NCI-H146 (cell line): ENCODE measurements at regions not wholly inside any gene's neighbourhood (a gene's known extent, or its start where the extent isn't known, plus 50 kb on each side); places are given as distances from the start of the nearest gene placed in this dataset.
"Not testable (repeated sequence)": the region's sequence is repeated elsewhere in the genome, so short reads cannot be mapped to it uniquely, and the experiment has no call there.

Experiments used
- DNase-seq: peaks from one replicate; lab custom pipeline; 2025; lab: John Stamatoyannopoulos, UW

- no peak for DNase-seq
Measured at GRCh38 chr3:151553888-151554287, 93.0 kb upstream of the IGSF10 start.

- no peak for DNase-seq
Measured at GRCh38 chr3:151552589-151552988, 91.7 kb upstream of the IGSF10 start.

- no peak for DNase-seq
Measured at GRCh38 chr3:151550642-151551041, 89.8 kb upstream of the IGSF10 start.

GRCh38 chr3:151550025-151550618 is 89.3 kb upstream of the IGSF10 start:
- DNase-seq = no peak

GRCh38 chr3:151548195-151548594 is 87.3 kb upstream of the IGSF10 start:
- DNase-seq = peak; percentile 33

GRCh38 chr3:151544164-151544548 is 83.3 kb upstream of the IGSF10 start:
- peak; percentile 44 for DNase-seq

- DNase-seq = no peak
Measured at GRCh38 chr3:151541178-151541577, 80.3 kb upstream of the IGSF10 start.

- DNase-seq = no peak
Measured at GRCh38 chr3:151539599-151539998, 78.7 kb upstream of the IGSF10 start.

GRCh38 chr3:151538456-151539393 is 77.9 kb upstream of the IGSF10 start:
- DNase-seq = no peak

GRCh38 chr3:151537726-151538125 is 76.9 kb upstream of the IGSF10 start:
- DNase-seq = no peak

- DNase-seq = no peak
Measured at GRCh38 chr3:151526757-151527156, 65.9 kb upstream of the IGSF10 start.

GRCh38 chr3:151520105-151520504 is 59.2 kb upstream of the IGSF10 start:
- no peak for DNase-seq

GRCh38 chr3:151511433-151511832 is 50.6 kb upstream of the IGSF10 start:
- DNase-seq = not testable (repeated sequence)
